ENCODE measurements at regions not wholly inside any gene's neighbourhood (a gene's known extent, or its start where the extent isn't known, plus 50 kb on each side); places are given as distances from the start of the nearest gene placed in this dataset.

DNA sequence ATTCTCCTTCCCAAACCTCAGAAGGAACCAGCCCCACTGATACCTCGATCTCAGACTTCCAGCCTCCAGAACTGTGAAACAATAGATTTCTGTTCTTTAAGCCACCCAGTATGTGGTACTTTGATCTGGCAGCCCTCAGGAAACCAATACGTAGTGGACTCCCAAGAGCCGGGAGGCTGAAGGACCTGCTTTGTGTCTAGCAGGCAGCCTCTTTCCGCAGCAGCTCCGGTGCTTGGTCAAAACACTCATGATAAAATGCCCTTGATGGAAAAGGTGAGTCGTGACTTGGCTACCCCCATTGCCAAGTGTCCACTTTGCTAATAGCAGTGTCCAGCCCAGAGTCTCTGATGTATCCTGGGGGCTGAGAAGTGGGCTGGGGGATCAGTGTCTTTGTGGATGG, 158.8 kb upstream of the TMTC4 start:
- no peaks in the 10 kb centered on the region for H3K36me3 ChIP-seq (ENCODE audit: control insufficient read depth, insufficient read depth, low read length)
- WGBS, 2 experiments (ENCODE audit: insufficient coverage in 1 of 2, insufficient read length in 1 of 2): 95 to 96% methylated on average over 4 to 6 of the region's 6 CpGs
- H3K27me3 Mint-ChIP-seq (ENCODE audit: insufficient read depth): no peaks in the 10 kb centered on the region

GRCh38 chr13:100828226-100828625, 153.6 kb upstream of the TMTC4 start:
- Histone ChIP-seq H3K27me3 (ENCODE audit: control insufficient read depth, insufficient read depth, low read length, poor library complexity, severe bottlenecking) (no peaks in the 10 kb centered on the region), H3K36me3 (ENCODE audit: control insufficient read depth, insufficient read depth, low read length) (no peaks in the 10 kb centered on the region), H3K4me3 (ENCODE audit: low read length) (no peak overlapping the region), H3K4me1 (ENCODE audit: control insufficient read depth, insufficient read depth, low read length) (no peaks in the 10 kb centered on the region), H3K9ac (ENCODE audit: extremely low read depth, low read length, poor library complexity, severe bottlenecking) (no peak overlapping the region), H3K9me3 (ENCODE audit: control insufficient read depth, low read length) (no peaks in the 10 kb centered on the region), H3K27ac (ENCODE audit: low read depth, low read length) (no peak overlapping the region)
- DNase-seq: peak; percentile 72
- Mint-ChIP-seq H3K27me3 (ENCODE audit: insufficient read depth) (no peaks in the 10 kb centered on the region), H3K4me1 (peaks cover 5% of the 10 kb centered on the region), H3K36me3 (ENCODE audit: low read depth) (no peaks in the 10 kb centered on the region), H3K4me3 (no peak overlapping the region), H3K27ac (no peak overlapping the region), H3K9me3 (no peaks in the 10 kb centered on the region)
- WGBS, 2 experiments (ENCODE audit: insufficient coverage in 1 of 2, insufficient read length in 1 of 2): 47 to 57% methylated on average over 5 of the region's 5 CpGs
- TF ChIP-seq, protein P1, sequence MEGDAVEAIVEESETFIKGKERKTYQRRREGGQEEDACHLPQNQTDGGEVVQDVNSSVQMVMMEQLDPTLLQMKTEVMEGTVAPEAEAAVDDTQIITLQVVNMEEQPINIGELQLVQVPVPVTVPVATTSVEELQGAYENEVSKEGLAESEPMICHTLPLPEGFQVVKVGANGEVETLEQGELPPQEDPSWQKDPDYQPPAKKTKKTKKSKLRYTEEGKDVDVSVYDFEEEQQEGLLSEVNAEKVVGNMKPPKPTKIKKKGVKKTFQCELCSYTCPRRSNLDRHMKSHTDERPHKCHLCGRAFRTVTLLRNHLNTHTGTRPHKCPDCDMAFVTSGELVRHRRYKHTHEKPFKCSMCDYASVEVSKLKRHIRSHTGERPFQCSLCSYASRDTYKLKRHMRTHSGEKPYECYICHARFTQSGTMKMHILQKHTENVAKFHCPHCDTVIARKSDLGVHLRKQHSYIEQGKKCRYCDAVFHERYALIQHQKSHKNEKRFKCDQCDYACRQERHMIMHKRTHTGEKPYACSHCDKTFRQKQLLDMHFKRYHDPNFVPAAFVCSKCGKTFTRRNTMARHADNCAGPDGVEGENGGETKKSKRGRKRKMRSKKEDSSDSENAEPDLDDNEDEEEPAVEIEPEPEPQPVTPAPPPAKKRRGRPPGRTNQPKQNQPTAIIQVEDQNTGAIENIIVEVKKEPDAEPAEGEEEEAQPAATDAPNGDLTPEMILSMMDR (conservative IDR thresholded peaks at IDR 0.05): peak; percentile 74

More for the DNA sequence above, 158.8 kb upstream of the TMTC4 start:
- Mint-ChIP-seq H3K4me1 (no peaks in the 10 kb centered on the region), H3K27ac (no peak overlapping the region), H3K4me3 (no peak overlapping the region), H3K36me3 (ENCODE audit: low read depth) (no peaks in the 10 kb centered on the region), H3K9me3 (no peaks in the 10 kb centered on the region)
- Histone ChIP-seq H3K27me3 (ENCODE audit: control insufficient read depth, insufficient read depth, low read length, poor library complexity, severe bottlenecking) (no peaks in the 10 kb centered on the region), H3K9me3 (ENCODE audit: control insufficient read depth, low read length) (no peaks in the 10 kb centered on the region), H3K27ac (ENCODE audit: low read depth, low read length) (no peak overlapping the region), H3K4me3 (ENCODE audit: low read length) (no peak overlapping the region), H3K9ac (ENCODE audit: extremely low read depth, low read length, poor library complexity, severe bottlenecking) (no peak overlapping the region), H3K4me1 (ENCODE audit: control insufficient read depth, insufficient read depth, low read length) (no peaks in the 10 kb centered on the region)
- TF ChIP-seq, protein P1 (conservative IDR thresholded peaks at IDR 0.05): no peak
- DNase-seq: no peak

DNA sequence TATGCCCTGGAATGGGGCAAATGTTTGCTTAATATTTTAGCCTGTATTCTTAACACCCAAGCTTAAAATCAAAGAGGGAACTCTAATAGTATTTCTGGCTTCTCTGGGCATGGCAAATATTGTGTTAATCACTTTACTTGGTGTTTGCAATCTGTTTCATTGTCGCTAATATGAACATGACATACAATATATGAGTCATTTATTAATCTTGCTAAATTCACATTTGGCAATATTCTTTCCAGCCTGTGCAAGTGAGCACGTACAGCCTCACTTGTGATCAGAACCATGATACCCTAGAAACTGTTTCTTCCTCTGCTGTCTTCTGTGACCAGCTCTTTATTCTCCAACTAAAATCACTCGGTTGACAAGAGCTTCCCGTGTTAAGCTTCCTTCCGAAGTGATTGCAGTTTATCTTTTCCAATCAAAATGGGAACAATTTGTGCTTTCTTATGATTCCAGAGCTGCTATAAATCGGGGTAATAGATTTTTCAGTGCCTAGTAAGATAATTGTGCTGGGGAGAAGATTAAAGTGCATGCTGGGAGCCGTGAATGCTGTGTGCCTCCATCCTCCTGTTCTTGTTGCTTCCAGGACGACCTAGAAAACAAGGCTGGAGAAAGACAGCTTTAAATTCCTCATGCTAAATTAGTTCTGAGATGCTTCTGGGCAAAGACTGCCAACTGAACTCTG, 153.0 kb upstream of the TMTC4 start:
- Histone ChIP-seq H3K4me1 (ENCODE audit: control insufficient read depth, insufficient read depth, low read length) (no peaks in the 10 kb centered on the region), H3K9me3 (ENCODE audit: control insufficient read depth, low read length) (no peaks in the 10 kb centered on the region), H3K27ac (ENCODE audit: low read depth, low read length) (no peak overlapping the region), H3K9ac (ENCODE audit: extremely low read depth, low read length, poor library complexity, severe bottlenecking) (no peak overlapping the region), H3K36me3 (ENCODE audit: control insufficient read depth, insufficient read depth, low read length) (no peaks in the 10 kb centered on the region), H3K4me3 (ENCODE audit: low read length) (no peak overlapping the region), H3K27me3 (ENCODE audit: control insufficient read depth, insufficient read depth, low read length, poor library complexity, severe bottlenecking) (no peaks in the 10 kb centered on the region)
- no peaks in the 10 kb centered on the region for H3K27me3 Mint-ChIP-seq (ENCODE audit: insufficient read depth)
- H3K36me3 Mint-ChIP-seq (ENCODE audit: low read depth): no peaks in the 10 kb centered on the region
- no peak for DNase-seq
- 91% methylated on average over 5 to 8 of the region's 8 CpGs for WGBS, 2 experiments (ENCODE audit: insufficient coverage in 1 of 2, insufficient read length in 1 of 2)
- TF ChIP-seq, protein P1 (conservative IDR thresholded peaks at IDR 0.05): no peak
- peaks cover 5% of the 10 kb centered on the region for H3K4me1 Mint-ChIP-seq
- no peak overlapping the region for H3K4me3 Mint-ChIP-seq
- H3K27ac Mint-ChIP-seq: no peak overlapping the region
- H3K9me3 Mint-ChIP-seq: no peaks in the 10 kb centered on the region
